ENCODE measurements at regions not wholly inside any gene's neighbourhood (a gene's known extent, or its start where the extent isn't known, plus 50 kb on each side); places are given as distances from the start of the nearest gene placed in this dataset.

DNA sequence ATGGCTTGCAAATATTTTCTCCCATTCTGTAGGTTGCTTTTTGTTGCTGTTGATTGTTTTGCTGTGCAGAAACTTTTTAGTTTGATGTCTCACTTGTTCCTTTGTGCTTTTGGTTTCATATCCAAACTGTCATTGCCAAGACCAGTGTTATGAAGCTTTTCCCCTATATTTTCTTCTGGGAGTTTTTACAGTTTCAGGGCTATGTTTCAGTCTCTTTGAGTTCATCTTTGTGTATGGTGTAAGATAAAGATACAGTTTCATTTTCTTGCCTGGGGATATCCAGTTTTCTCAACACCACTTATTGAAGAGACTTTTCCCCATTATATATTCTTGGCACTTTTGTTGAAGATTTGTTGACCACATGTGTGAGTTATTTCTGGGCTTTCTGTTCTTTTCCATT is 139.9 kb downstream of the MRPL57 start:
- intact Hi-C loops (cut with micrococcal nuclease): no loop called here

DNA sequence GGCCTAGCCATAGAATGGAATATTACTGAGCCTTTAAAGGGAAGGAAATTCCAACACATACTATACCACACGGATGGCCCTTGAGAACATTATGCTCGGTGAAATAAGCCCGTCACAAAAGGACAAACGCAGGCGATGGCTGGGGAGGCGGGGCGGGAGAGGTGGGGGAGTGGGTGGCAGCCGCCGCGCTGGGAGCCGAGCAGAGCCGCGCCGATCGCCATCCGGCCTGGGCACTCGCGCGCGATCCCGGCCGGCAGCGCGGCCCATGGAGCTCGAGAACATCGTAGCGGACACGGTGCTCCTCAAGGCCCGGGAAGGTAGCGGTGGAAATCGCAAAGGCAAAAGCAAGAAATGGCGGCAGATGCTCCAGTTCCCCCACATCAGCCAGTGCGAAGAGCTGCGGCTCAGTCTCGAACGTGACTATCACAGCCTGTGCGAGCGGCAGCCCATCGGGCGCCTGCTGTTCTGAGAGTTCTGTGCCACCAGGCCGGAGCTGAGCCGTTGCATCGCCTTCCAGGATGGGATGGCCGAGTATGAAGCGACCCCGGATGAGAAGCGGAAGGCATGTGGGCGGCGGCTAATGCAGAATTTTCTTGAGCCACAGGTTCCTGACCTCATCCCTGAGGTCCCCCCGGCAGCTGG is 140.1 kb downstream of the ZDHHC20 start:
- intact Hi-C loops (cut with micrococcal nuclease): no loop called here

DNA sequence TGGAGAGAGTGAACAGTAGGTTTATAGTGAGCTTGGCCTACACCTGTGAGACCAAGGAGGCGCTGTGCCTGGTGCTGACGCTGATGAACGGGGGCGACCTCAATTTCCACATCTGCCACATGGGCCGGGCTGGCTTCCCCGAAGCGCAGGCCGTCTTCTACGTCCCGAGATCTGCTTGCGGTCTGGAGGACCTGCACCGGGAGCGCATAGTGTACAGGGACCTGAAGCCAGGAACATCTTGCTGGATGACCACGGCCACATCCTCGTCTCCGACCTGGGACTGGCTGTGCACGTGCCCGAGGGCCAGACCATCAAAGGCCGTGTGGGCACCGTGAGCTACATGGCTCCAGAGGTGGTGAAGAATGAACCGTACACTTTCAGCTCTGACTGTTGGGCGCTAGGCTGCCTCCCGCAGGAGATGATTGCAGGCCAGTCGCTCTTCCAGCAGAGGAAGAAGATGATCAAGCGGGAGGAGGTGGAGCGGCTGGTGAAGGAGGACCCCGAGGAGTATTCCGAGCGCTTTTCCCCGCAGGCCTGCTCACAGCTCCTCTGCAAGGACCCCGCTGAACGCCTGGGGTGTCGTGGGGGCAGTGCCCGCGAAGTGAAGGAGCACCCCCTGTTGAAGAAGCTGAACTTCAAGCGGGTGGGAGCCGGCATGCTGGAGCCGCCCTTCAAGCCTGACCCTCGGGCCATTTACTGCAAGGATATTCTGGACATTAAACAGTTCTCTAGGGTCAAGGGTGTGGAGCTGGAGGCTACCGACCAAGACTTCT is 139.0 kb downstream of the ZDHHC20 start:
- intact Hi-C loops (cut with micrococcal nuclease): no loop called here

GRCh38 chr13:21320642-21321034 is 138.5 kb downstream of the ZDHHC20 start:
- intact Hi-C loops (cut with micrococcal nuclease): no loop called here

DNA sequence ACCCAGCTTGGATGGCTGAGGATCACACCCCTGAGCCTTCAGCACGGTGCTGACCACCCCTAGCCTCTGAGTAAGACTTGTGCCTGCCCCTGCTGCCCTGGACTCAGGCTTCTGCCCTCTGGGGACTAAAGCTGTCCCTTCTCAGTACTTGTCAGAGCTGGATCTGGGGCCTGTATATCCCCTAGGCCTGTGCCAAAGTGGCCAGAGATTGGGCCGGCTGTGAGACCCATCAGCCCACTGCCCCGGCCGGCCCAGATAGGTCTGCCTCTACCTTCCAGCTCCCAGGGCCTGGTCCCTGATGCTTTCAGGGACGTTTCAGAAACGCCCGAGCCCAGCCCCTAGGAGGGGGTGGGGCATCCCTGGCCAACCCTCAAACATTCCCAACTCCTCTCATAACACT is 137.8 kb downstream of the ZDHHC20 start:
- intact Hi-C loops (cut with micrococcal nuclease): no loop called here

GRCh38 chr13:21322327-21322965 is 136.7 kb downstream of the ZDHHC20 start:
- intact Hi-C loops (cut with micrococcal nuclease): no loop called here

Data from T-helper 2 cell treated with Interferon-gamma antibody and Interleukin-4, amounts not matched to agents 100 ng/mL and 5 ng/mL, for 36 hours (primary cell).